ENCODE measurements at regions not wholly inside any gene's neighbourhood (a gene's known extent, or its start where the extent isn't known, plus 50 kb on each side); places are given as distances from the start of the nearest gene placed in this dataset.

DNA sequence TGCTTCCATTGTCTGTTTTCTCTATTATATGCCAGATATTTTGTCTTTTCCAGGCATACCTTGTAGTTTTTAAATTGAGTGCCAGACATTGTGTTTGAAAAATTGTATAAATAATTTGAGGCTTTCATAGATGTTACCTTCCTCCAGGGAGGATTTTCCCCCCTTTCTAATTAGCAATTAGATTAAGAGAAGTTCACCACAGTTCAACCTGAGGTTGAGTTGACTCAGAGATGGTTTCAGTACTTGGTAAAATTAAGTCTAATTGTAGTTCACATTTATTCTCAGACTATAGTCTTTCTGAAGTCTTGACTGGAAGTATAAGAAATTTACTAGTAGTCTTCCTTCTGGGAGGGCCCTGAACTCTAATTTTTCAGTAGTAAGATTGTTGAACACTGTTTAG is 104.1 kb upstream of the SCEL start:
- peaks cover 7% of the 10 kb centered on the region; the same call in 1 of the 2 replicates for H3K9me3 ChIP-seq (ENCODE audit: low read length)
- H3K9me2 ChIP-seq (ENCODE audit: insufficient read depth, low read length), result no peaks in the 10 kb centered on the region
- no peak overlapping the region for H3K4me3 ChIP-seq (ENCODE audit: low read depth, low read length, poor library complexity, severe bottlenecking)
- POLR2A ChIA-PET, result interaction anchor here (1.0 to 1.9 kb wide), 7 partner anchors 16 to 106 kb away, joined by 3 to 11 read pairs (median 3); partner anchors contain the start of gene MYCBP2
- TF ChIP-seq, protein P1, sequence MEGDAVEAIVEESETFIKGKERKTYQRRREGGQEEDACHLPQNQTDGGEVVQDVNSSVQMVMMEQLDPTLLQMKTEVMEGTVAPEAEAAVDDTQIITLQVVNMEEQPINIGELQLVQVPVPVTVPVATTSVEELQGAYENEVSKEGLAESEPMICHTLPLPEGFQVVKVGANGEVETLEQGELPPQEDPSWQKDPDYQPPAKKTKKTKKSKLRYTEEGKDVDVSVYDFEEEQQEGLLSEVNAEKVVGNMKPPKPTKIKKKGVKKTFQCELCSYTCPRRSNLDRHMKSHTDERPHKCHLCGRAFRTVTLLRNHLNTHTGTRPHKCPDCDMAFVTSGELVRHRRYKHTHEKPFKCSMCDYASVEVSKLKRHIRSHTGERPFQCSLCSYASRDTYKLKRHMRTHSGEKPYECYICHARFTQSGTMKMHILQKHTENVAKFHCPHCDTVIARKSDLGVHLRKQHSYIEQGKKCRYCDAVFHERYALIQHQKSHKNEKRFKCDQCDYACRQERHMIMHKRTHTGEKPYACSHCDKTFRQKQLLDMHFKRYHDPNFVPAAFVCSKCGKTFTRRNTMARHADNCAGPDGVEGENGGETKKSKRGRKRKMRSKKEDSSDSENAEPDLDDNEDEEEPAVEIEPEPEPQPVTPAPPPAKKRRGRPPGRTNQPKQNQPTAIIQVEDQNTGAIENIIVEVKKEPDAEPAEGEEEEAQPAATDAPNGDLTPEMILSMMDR (conservative IDR thresholded peaks at IDR 0.05; ENCODE audit: low read length), result no peak
- TF ChIP-seq EZH2phosphoT487 (IDR thresholded peaks at IDR 0.05; ENCODE audit: borderline replicate concordance, low read depth, low read length), result no peak
- intact Hi-C loops (cut with micrococcal nuclease; ENCODE audit: unreplicated experiment), result no loop called here
- no peaks in the 10 kb centered on the region for H3K79me2 ChIP-seq (ENCODE audit: insufficient read depth, low read depth, low read length)
- no peak overlapping the region for H3K4me2 ChIP-seq (ENCODE audit: low read length)
- CTCF ChIA-PET (ENCODE audit: unreplicated experiment), result no interaction called here
- no peak for DNase-seq (ENCODE audit: low spot score)
- no peaks in the 10 kb centered on the region for H4K20me1 ChIP-seq (ENCODE audit: insufficient read depth, low read length)
- H3K36me3 ChIP-seq (ENCODE audit: insufficient read depth, low read length), result no peaks in the 10 kb centered on the region; the same call in 1 of the 2 replicates
- H3K27ac ChIP-seq (ENCODE audit: low read depth, low read length, poor library complexity, severe bottlenecking), result no peak overlapping the region
- no TSS peak for BruUV-seq (replicated peaks)
- H2AFZ ChIP-seq (ENCODE audit: low read length), result peak overlapping the region; percentile 2; the same call in 1 of the 2 replicates
- H3K4me1 ChIP-seq (ENCODE audit: insufficient read depth, low read length, poor library complexity, severe bottlenecking), result peaks cover 18% of the 10 kb centered on the region

DNA sequence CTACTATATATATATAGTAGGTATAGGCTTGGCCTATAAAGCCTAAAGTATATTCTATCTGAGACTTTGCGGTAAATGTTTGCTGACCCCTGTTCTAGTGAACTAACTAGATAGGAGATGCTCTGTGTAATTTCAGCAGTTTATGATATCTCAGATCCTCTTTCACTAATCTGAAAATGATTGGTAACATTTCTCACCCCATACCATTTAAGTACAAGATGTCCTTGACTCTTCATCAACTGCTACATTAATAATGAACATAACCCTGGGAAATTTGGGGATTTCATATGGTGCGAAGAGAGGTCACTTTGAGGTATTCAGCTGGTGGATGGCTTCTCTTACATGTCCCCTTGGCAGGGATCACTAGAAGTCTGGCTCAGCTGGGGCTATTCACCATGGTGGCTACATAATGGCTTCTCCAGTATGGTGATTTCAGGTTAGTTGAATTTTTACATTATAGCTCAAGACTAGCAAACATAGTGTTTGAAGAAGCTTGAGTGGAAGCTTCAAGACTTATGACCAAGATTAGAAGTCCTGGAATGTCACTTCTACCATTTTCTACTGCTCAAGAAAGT is 103.6 kb upstream of the MYCBP2 start:
- no peak overlapping the region for H3K4me2 ChIP-seq (ENCODE audit: low read length)
- no peak overlapping the region for H3K4me3 ChIP-seq (ENCODE audit: low read depth, low read length, poor library complexity, severe bottlenecking)
- TF ChIP-seq, protein P1 (conservative IDR thresholded peaks at IDR 0.05; ENCODE audit: low read length), result no peak
- TF ChIP-seq EZH2phosphoT487 (IDR thresholded peaks at IDR 0.05; ENCODE audit: borderline replicate concordance, low read depth, low read length), result no peak
- no peaks in the 10 kb centered on the region; the same call in 1 of the 2 replicates for H3K36me3 ChIP-seq (ENCODE audit: insufficient read depth, low read length)
- intact Hi-C loops (cut with micrococcal nuclease; ENCODE audit: unreplicated experiment), result no loop called here
- peak overlapping the region; percentile 45; the same call in 1 of the 2 replicates for H2AFZ ChIP-seq (ENCODE audit: low read length)
- peaks cover 18% of the 10 kb centered on the region for H3K4me1 ChIP-seq (ENCODE audit: insufficient read depth, low read length, poor library complexity, severe bottlenecking)
- peaks cover 7% of the 10 kb centered on the region; the same call in 1 of the 2 replicates for H3K9me3 ChIP-seq (ENCODE audit: low read length)
- BruUV-seq (replicated peaks), result no TSS peak
- no peak for DNase-seq (ENCODE audit: low spot score)
- no peaks in the 10 kb centered on the region for H3K9me2 ChIP-seq (ENCODE audit: insufficient read depth, low read length)
- H4K20me1 ChIP-seq (ENCODE audit: insufficient read depth, low read length), result no peaks in the 10 kb centered on the region
- CTCF ChIA-PET (ENCODE audit: unreplicated experiment), result interaction anchor here (1.1 kb wide), 1 partner anchor 13 kb away, joined by 4 read pairs; no protein-coding TSS in a partner anchor
- H3K79me2 ChIP-seq (ENCODE audit: insufficient read depth, low read depth, low read length), result no peaks in the 10 kb centered on the region
- no peak overlapping the region for H3K27ac ChIP-seq (ENCODE audit: low read depth, low read length, poor library complexity, severe bottlenecking)
- POLR2A ChIA-PET, result interaction anchor here (0.8 to 8.0 kb wide), 11 partner anchors 9 to 133 kb away, joined by 3 to 121 read pairs (median 5); no protein-coding TSS in a partner anchor
